Astrocyte of the spinal cord (primary cell): ENCODE measurements at regions not wholly inside any gene's neighbourhood (a gene's known extent, or its start where the extent isn't known, plus 50 kb on each side); places are given as distances from the start of the nearest gene placed in this dataset.

Experiments
- DNase-seq: peaks from one replicate; pipeline ENCODE4 v3.0.0; 2011; ENCODE audit warnings: low read depth, low spot score
- H3K4me3 ChIP-seq: 2 replicates; pipeline ENCODE4 v1.5.1; 2011; ENCODE audit warnings: low read depth, mild to moderate bottlenecking, low read length, moderate library complexity
- CTCF ChIP-seq: IDR thresholded peaks from 2 replicates; pipeline ENCODE4 v1.5.1; 2012; ENCODE audit warnings: low read depth, mild to moderate bottlenecking, low read length, inconsistent platforms
- in situ Hi-C: cut with HindIII; loops from 2 replicates; pipeline ENCODE4 v1.10.0; 2017; ENCODE audit warnings: low sequenced_read_pairs

- TF ChIP-seq CTCF: no peak
- in situ Hi-C loops: no loop called here
- no peak overlapping the region for H3K4me3 ChIP-seq
- DNase-seq: peak; percentile 14
These were observed 976.8 kb upstream of the ADGRL3 start for GRCh38 chr4:60223208-60223923.

- TF ChIP-seq CTCF: no peak
- in situ Hi-C loops: no loop called here
- DNase-seq: peak; percentile 3
- H3K4me3 ChIP-seq: no peak overlapping the region
These were observed 958.3 kb upstream of the ADGRL3 start for GRCh38 chr4:60241866-60242265.

GRCh38 chr4:60249784-60250183 is 950.3 kb upstream of the ADGRL3 start:
- H3K4me3 ChIP-seq: no peak overlapping the region
- in situ Hi-C loops: no loop called here
- no peak for DNase-seq
- TF ChIP-seq CTCF: no peak

- no peak overlapping the region for H3K4me3 ChIP-seq
- no peak for TF ChIP-seq CTCF
- DNase-seq: no peak
These were observed 949.5 kb upstream of the ADGRL3 start for GRCh38 chr4:60250657-60251056.

GRCh38 chr4:60259781-60260180 is 940.3 kb upstream of the ADGRL3 start:
- no peak overlapping the region for H3K4me3 ChIP-seq
- TF ChIP-seq CTCF: no peak
- in situ Hi-C loops: no loop called here
- DNase-seq: no peak

More at GRCh38 chr4:60250657-60251056, 949.5 kb upstream of the ADGRL3 start:
- in situ Hi-C loops: no loop called here

GRCh38 chr4:60266505-60266904 is 933.6 kb upstream of the ADGRL3 start:
- H3K4me3 ChIP-seq: no peak overlapping the region
- no peak for DNase-seq
- TF ChIP-seq CTCF: no peak
- in situ Hi-C loops: no loop called here
